HepG2 (cell line): ENCODE measurements at regions not wholly inside any gene's neighbourhood (a gene's known extent, or its start where the extent isn't known, plus 50 kb on each side); places are given as distances from the start of the nearest gene placed in this dataset.

ENCODE experiments used
- AGO2 ChIP-seq: fragments of 200-400 bp; formaldehyde crosslinking; optimal IDR thresholded peaks from 2 replicates; pipeline ENCODE3; 2017; ENCODE audit warnings: mild to moderate bottlenecking, low read depth, low read length, moderate library complexity
- SMAD3 ChIP-seq: sonication (generic); formaldehyde crosslinking; IDR thresholded peaks from 2 replicates; pipeline ENCODE4 v1.4.0; 2020; ENCODE audit warnings: missing genetic modification reagents
- THYN1 ChIP-seq: sonication (generic); formaldehyde crosslinking; IDR thresholded peaks from 2 replicates; pipeline ENCODE4 v1.8.1; 2023; ENCODE audit warnings: low read depth, mild to moderate bottlenecking, moderate library complexity, missing genetic modification reagents, borderline replicate concordance
- ZNF672 ChIP-seq: sonication (generic); formaldehyde crosslinking; IDR thresholded peaks from 2 replicates; pipeline ENCODE4 v1.8.1; 2022; ENCODE audit warnings: missing genetic modification reagents
- TF ChIP-seq, protein P1 (sequence below): sonication (generic); formaldehyde crosslinking; IDR thresholded peaks from 2 replicates; pipeline ENCODE4 v1.5.1; 2020; ENCODE audit warnings: missing genetic modification reagents, mild to moderate bottlenecking, borderline replicate concordance
- TF ChIP-seq, protein P2 (sequence below): sonication (generic); formaldehyde crosslinking; IDR thresholded peaks from 2 replicates; pipeline ENCODE4 v1.5.0; 2020; ENCODE audit warnings: mild to moderate bottlenecking, low read depth, missing genetic modification reagents, borderline replicate concordance
- TF ChIP-seq, protein P3 (sequence below), 2 experiments: fragments of 450-650 bp in 1 of 2; sonication (generic) in 1 of 2; formaldehyde crosslinking in 1 of 2; IDR thresholded peaks; 2 replicates each; pipeline versions ENCODE4 v1.6.1 to v1.8.0; 2016 to 2022; ENCODE audit warnings: antibody characterized with exemption in 1 of 2, mild to moderate bottlenecking in 1 of 2, missing genetic modification reagents in 1 of 2

DNA sequence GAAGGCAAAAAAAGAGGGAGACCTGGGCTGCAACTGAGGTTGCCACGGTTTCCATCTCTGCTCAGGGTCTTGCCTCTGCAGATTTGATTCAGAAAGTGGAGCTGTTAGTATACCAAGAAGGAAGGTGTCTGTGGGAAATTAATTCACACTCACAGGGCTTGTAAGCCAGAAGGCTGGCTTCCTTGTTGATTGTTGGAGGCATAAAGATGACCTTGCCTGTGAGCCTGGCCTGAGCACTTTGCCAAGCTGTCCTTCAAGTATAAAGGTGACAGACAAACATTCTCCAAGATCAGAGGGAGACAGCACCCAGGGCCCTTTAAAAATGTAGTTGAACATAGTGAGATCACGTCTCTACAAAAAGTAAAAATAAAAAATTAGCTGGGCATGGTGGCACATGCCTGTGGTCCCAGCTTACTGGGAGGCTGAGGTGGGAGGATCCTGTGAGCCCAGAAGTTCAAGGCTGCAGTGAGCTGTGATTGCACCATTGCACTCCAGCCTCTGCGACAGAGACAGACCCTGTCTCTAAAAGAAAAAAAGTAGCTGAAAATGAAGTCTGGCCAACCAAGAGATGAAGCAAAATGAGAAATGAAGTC is 91.2 kb upstream of the UXS1 start (continued):
- TF ChIP-seq SMAD3 (CRISPR knock-in tag) (0 out of 2 replicates have a peak, but pooled peaks have one; percentile 53), ZNF672 (CRISPR knock-in tag) (no peak), AGO2 (no peak), THYN1 (no peak)
- TF ChIP-seq, protein P1, sequence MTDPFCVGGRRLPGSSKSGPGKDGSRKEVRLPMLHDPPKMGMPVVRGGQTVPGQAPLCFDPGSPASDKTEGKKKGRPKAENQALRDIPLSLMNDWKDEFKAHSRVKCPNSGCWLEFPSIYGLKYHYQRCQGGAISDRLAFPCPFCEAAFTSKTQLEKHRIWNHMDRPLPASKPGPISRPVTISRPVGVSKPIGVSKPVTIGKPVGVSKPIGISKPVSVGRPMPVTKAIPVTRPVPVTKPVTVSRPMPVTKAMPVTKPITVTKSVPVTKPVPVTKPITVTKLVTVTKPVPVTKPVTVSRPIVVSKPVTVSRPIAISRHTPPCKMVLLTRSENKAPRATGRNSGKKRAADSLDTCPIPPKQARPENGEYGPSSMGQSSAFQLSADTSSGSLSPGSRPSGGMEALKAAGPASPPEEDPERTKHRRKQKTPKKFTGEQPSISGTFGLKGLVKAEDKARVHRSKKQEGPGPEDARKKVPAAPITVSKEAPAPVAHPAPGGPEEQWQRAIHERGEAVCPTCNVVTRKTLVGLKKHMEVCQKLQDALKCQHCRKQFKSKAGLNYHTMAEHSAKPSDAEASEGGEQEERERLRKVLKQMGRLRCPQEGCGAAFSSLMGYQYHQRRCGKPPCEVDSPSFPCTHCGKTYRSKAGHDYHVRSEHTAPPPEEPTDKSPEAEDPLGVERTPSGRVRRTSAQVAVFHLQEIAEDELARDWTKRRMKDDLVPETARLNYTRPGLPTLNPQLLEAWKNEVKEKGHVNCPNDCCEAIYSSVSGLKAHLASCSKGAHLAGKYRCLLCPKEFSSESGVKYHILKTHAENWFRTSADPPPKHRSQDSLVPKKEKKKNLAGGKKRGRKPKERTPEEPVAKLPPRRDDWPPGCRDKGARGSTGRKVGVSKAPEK = no peak
- TF ChIP-seq, protein P2, sequence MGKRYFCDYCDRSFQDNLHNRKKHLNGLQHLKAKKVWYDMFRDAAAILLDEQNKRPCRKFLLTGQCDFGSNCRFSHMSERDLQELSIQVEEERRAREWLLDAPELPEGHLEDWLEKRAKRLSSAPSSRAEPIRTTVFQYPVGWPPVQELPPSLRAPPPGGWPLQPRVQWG = no peak
- TF ChIP-seq, protein P3, sequence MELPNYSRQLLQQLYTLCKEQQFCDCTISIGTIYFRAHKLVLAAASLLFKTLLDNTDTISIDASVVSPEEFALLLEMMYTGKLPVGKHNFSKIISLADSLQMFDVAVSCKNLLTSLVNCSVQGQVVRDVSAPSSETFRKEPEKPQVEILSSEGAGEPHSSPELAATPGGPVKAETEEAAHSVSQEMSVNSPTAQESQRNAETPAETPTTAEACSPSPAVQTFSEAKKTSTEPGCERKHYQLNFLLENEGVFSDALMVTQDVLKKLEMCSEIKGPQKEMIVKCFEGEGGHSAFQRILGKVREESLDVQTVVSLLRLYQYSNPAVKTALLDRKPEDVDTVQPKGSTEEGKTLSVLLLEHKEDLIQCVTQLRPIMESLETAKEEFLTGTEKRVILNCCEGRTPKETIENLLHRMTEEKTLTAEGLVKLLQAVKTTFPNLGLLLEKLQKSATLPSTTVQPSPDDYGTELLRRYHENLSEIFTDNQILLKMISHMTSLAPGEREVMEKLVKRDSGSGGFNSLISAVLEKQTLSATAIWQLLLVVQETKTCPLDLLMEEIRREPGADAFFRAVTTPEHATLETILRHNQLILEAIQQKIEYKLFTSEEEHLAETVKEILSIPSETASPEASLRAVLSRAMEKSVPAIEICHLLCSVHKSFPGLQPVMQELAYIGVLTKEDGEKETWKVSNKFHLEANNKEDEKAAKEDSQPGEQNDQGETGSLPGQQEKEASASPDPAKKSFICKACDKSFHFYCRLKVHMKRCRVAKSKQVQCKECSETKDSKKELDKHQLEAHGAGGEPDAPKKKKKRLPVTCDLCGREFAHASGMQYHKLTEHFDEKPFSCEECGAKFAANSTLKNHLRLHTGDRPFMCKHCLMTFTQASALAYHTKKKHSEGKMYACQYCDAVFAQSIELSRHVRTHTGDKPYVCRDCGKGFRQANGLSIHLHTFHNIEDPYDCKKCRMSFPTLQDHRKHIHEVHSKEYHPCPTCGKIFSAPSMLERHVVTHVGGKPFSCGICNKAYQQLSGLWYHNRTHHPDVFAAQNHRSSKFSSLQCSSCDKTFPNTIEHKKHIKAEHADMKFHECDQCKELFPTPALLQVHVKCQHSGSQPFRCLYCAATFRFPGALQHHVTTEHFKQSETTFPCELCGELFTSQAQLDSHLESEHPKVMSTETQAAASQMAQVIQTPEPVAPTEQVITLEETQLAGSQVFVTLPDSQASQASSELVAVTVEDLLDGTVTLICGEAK (IDR thresholded peaks at IDR 0.05) = no peak
- TF ChIP-seq, protein P3 (CRISPR knock-in tag; IDR thresholded peaks at IDR 0.05) = no peak
